PFSK-1 (cell line): ENCODE measurements at regions not wholly inside any gene's neighbourhood (a gene's known extent, or its start where the extent isn't known, plus 50 kb on each side); places are given as distances from the start of the nearest gene placed in this dataset.

Experiments
- FOXP2 ChIP-seq: optimal IDR thresholded peaks from 2 replicates; pipeline ENCODE3; 2011; ENCODE audit warnings: borderline replicate concordance, control low read depth, inconsistent platforms; ENCODE audit not compliant: insufficient read depth; ENCODE audit errors: extremely low read length, extremely low read depth
- POLR2AphosphoS5 ChIP-seq: IDR thresholded peaks from 2 replicates; pipeline ENCODE4 v1.6.1; 2012; ENCODE audit warnings: low read depth, mild to moderate bottlenecking, control low read depth, low read length, moderate library complexity
- SIN3A ChIP-seq: IDR thresholded peaks from 2 replicates; pipeline ENCODE4 v1.6.1; 2012; ENCODE audit warnings: mild to moderate bottlenecking, low read length, moderate library complexity, borderline replicate concordance; ENCODE audit not compliant: insufficient read depth
- TAF1 ChIP-seq: IDR thresholded peaks from 2 replicates; pipeline ENCODE4 v1.6.1; 2012; ENCODE audit warnings: low read length, control low read depth, borderline replicate concordance; ENCODE audit not compliant: insufficient read depth
- TF ChIP-seq, protein P1 (sequence below), 2 experiments: IDR thresholded peaks; 2 replicates each; pipeline versions ENCODE4 v1.6.1 to v1.8.0; 2011 to 2012; ENCODE audit warnings: low read depth in 2 of 2, low read length in 2 of 2, control low read depth in 1 of 2, inconsistent platforms in 1 of 2, mild to moderate bottlenecking in 1 of 2, moderate library complexity in 1 of 2; ENCODE audit not compliant: insufficient read depth in 1 of 2

DNA sequence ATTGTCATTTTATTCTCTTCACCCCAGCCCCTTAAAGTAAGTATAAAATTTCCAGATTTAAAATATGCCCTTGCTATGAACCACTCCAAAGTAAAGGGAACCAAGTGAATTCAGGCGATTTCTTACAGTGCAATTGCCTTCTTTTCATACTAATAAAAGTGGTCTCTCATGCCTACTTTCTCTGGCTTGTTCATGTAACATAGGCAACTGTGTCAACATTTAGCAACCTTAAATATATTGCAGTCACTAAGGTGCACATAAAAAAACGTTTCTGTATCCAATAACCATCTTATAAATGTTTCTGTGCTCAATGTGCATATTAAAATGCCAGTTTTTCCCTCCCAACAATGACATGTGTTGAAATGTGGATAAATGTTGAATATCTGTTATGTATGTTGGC is 271.6 kb upstream of the DCN start:
- TF ChIP-seq, protein P1, sequence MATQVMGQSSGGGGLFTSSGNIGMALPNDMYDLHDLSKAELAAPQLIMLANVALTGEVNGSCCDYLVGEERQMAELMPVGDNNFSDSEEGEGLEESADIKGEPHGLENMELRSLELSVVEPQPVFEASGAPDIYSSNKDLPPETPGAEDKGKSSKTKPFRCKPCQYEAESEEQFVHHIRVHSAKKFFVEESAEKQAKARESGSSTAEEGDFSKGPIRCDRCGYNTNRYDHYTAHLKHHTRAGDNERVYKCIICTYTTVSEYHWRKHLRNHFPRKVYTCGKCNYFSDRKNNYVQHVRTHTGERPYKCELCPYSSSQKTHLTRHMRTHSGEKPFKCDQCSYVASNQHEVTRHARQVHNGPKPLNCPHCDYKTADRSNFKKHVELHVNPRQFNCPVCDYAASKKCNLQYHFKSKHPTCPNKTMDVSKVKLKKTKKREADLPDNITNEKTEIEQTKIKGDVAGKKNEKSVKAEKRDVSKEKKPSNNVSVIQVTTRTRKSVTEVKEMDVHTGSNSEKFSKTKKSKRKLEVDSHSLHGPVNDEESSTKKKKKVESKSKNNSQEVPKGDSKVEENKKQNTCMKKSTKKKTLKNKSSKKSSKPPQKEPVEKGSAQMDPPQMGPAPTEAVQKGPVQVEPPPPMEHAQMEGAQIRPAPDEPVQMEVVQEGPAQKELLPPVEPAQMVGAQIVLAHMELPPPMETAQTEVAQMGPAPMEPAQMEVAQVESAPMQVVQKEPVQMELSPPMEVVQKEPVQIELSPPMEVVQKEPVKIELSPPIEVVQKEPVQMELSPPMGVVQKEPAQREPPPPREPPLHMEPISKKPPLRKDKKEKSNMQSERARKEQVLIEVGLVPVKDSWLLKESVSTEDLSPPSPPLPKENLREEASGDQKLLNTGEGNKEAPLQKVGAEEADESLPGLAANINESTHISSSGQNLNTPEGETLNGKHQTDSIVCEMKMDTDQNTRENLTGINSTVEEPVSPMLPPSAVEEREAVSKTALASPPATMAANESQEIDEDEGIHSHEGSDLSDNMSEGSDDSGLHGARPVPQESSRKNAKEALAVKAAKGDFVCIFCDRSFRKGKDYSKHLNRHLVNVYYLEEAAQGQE (IDR thresholded peaks at IDR 0.05; ENCODE audit: insufficient read depth in 1 of 2, low read depth in 2 of 2, low read length in 2 of 2): no peak
- no peak for TF ChIP-seq TAF1
- TF ChIP-seq POLR2AphosphoS5: no peak
- TF ChIP-seq SIN3A: no peak
- no peak for TF ChIP-seq FOXP2
